OCI-LY7 (cell line): ENCODE measurements at regions not wholly inside any gene's neighbourhood (a gene's known extent, or its start where the extent isn't known, plus 50 kb on each side); places are given as distances from the start of the nearest gene placed in this dataset.

Source experiments
- BruUV-seq: library from RNA; stranded (reverse); fragments of 400-500 nt; replicated peaks from 2 replicates; lab custom pipeline; 2021; lab: Mats Ljungman, UMichigan
- CTCF ChIA-PET: fragments of 300-600 bp; sonication (Branson Sonifier 250); formaldehyde crosslinking; loops from one replicate; lab custom pipeline; 2022; ENCODE audit warnings: antibody characterized with exemption; ENCODE audit not compliant: unreplicated experiment; lab: Charles Lee
- POLR2A ChIA-PET: fragments of 300-600 bp; sonication (Branson Sonifier 250); formaldehyde crosslinking; loops from one replicate; lab custom pipeline; 2022; ENCODE audit warnings: antibody characterized with exemption; lab: Charles Lee
- DNase-seq: peaks from one replicate; pipeline ENCODE4 v3.0.0-alpha.2; 2015; ENCODE audit warnings: low spot score
- H2AFZ ChIP-seq: fragments of 200-600 bp; sonication (generic), shearing (Covaris generic); 2 replicates; pipeline ENCODE4 v1.6.1; 2014; ENCODE audit warnings: mild to moderate bottlenecking, antibody characterized with exemption, low read length, moderate library complexity
- H3K27ac ChIP-seq: fragments of 200-600 bp; sonication (generic); 2 replicates; pipeline ENCODE4 v1.5.1; 2014; ENCODE audit warnings: mixed run types, low read depth, mild to moderate bottlenecking, moderate library complexity, low read length, inconsistent platforms; ENCODE audit not compliant: poor library complexity, severe bottlenecking
- H3K36me3 ChIP-seq: fragments of 200-600 bp; sonication (generic); 2 replicates; pipeline ENCODE4 v1.6.1; 2014; ENCODE audit warnings: mild to moderate bottlenecking, antibody characterized with exemption, low read length, moderate library complexity, mixed read lengths; ENCODE audit not compliant: insufficient read depth
- H3K4me1 ChIP-seq: fragments of 200-600 bp; sonication (generic); 2 replicates; pipeline ENCODE4 v1.5.1; 2014; ENCODE audit warnings: mild to moderate bottlenecking, low read length; ENCODE audit not compliant: insufficient read depth, poor library complexity, severe bottlenecking
- H3K4me2 ChIP-seq: fragments of 200-600 bp; sonication (generic); 2 replicates; pipeline ENCODE4 v1.6.1; 2014; ENCODE audit warnings: mild to moderate bottlenecking, low read length
- H3K4me3 ChIP-seq: fragments of 200-600 bp; sonication (generic); 2 replicates; pipeline ENCODE4 v1.5.1; 2014; ENCODE audit warnings: mild to moderate bottlenecking, low read depth, low read length; ENCODE audit not compliant: poor library complexity, severe bottlenecking
- H3K79me2 ChIP-seq: fragments of 200-600 bp; sonication (generic); 2 replicates; pipeline ENCODE4 v1.6.1; 2016; ENCODE audit warnings: low read depth, mild to moderate bottlenecking, low read length, moderate library complexity, mixed read lengths; ENCODE audit not compliant: insufficient read depth
- H3K9me2 ChIP-seq: fragments of 200-600 bp; sonication (generic); 2 replicates; pipeline ENCODE4 v1.6.1; 2016; ENCODE audit warnings: mild to moderate bottlenecking, low read length, mixed read lengths; ENCODE audit not compliant: insufficient read depth
- H3K9me3 ChIP-seq: fragments of 200-600 bp; sonication (generic); 2 replicates; pipeline ENCODE4 v1.6.1; 2014; ENCODE audit warnings: mild to moderate bottlenecking, mixed run types, low read length, mixed read lengths
- H4K20me1 ChIP-seq: fragments of 200-600 bp; sonication (generic); 2 replicates; pipeline ENCODE4 v1.6.1; 2014; ENCODE audit warnings: mild to moderate bottlenecking, antibody characterized with exemption, low read length, moderate library complexity, mixed read lengths; ENCODE audit not compliant: insufficient read depth
- CTCF ChIP-seq: fragments of 200-600 bp; sonication (generic); conservative IDR thresholded peaks from 2 replicates; pipeline ENCODE4 v1.5.1; 2014; ENCODE audit warnings: mild to moderate bottlenecking, antibody characterized with exemption, low read length, moderate library complexity, mixed read lengths
- EZH2phosphoT487 ChIP-seq: fragments of 200-600 bp; sonication (generic); IDR thresholded peaks from 2 replicates; pipeline ENCODE4 v1.6.1; 2018; ENCODE audit warnings: low read depth, borderline replicate concordance, mild to moderate bottlenecking, mixed run types, antibody characterized with exemption, low read length, moderate library complexity, mixed read lengths
- intact Hi-C: fragments of 100-400 bp; cut with micrococcal nuclease; formaldehyde crosslinking; loops from one replicate; pipeline ENCODE4 v1.10.0; 2022; ENCODE audit not compliant: unreplicated experiment

- BruUV-seq: no TSS peak
- Histone ChIP-seq H2AFZ (peak overlapping the region; percentile 77), H3K9me3 (peaks cover 34% of the 10 kb centered on the region; the same call in 1 of the 2 replicates), H3K4me1 (peaks cover 74% of the 10 kb centered on the region), H3K4me3 (peak overlapping the region; percentile 25), H3K36me3 (peaks cover 50% of the 10 kb centered on the region), H3K9me2 (no peaks in the 10 kb centered on the region), H3K79me2 (no peaks in the 10 kb centered on the region), H4K20me1 (no peaks in the 10 kb centered on the region), H3K4me2 (peak overlapping the region; percentile 66), H3K27ac (peak overlapping the region; percentile 99)
- peak; percentile 95 for DNase-seq
- ChIA-PET POLR2A (interaction anchor here (0.6 to 1.3 kb wide), 11 partner anchors 12 to 338 kb away, joined by 3 to 7 read pairs (median 4); no protein-coding TSS in a partner anchor), CTCF (interaction anchor here (0.6 kb wide), 1 partner anchor 34 kb away, joined by 3 read pairs; no protein-coding TSS in a partner anchor)
- intact Hi-C loops: loop anchor here (1.0 to 10.0 kb wide), 9 partner anchors 33 to 605 kb away; no protein-coding TSS in a partner anchor
- TF ChIP-seq CTCF (no peak), EZH2phosphoT487 (no peak)
Observed at GRCh38 chr14:87067061-87067460, 925.9 kb downstream of the GALC start.

- H3K36me3 ChIP-seq: peaks cover 50% of the 10 kb centered on the region
- peak; percentile 93 for TF ChIP-seq CTCF
- TF ChIP-seq EZH2phosphoT487: no peak
- peaks cover 28% of the 10 kb centered on the region; the same call in 1 of the 2 replicates for H3K9me3 ChIP-seq
- BruUV-seq: no TSS peak
- H3K4me2 ChIP-seq: peak overlapping the region; percentile 66
- POLR2A ChIA-PET: interaction anchor here (0.5 to 3.3 kb wide), 8 partner anchors 24 to 430 kb away, joined by 3 to 11 read pairs (median 4); no protein-coding TSS in a partner anchor
- DNase-seq: peak; percentile 59
- intact Hi-C loops: loop anchor here (2.0 to 10.0 kb wide), 8 partner anchors 86 to 604 kb away; no protein-coding TSS in a partner anchor
- peak overlapping the region; percentile 22 for H3K4me3 ChIP-seq
- peaks cover 69% of the 10 kb centered on the region for H3K4me1 ChIP-seq
- H2AFZ ChIP-seq: peak overlapping the region; percentile 77
- CTCF ChIA-PET: no interaction called here
- H4K20me1 ChIP-seq: no peaks in the 10 kb centered on the region
- H3K79me2 ChIP-seq: no peaks in the 10 kb centered on the region
- peak overlapping the region; percentile 99 for H3K27ac ChIP-seq
- H3K9me2 ChIP-seq: no peaks in the 10 kb centered on the region
Observed at GRCh38 chr14:87066221-87066817, 926.7 kb downstream of the GALC start.

- Histone ChIP-seq H3K36me3 (peaks cover 46% of the 10 kb centered on the region), H3K4me2 (peak overlapping the region; percentile 44), H3K79me2 (no peaks in the 10 kb centered on the region), H3K27ac (peak overlapping the region; percentile 99), H3K9me3 (peaks cover 27% of the 10 kb centered on the region; the same call in 1 of the 2 replicates), H2AFZ (peak overlapping the region; percentile 56; the same call in 1 of the 2 replicates), H3K4me1 (peaks cover 67% of the 10 kb centered on the region), H3K9me2 (no peaks in the 10 kb centered on the region), H4K20me1 (no peaks in the 10 kb centered on the region), H3K4me3 (peak overlapping the region; percentile 29)
- intact Hi-C loops: loop anchor here (5.0 to 10.0 kb wide), 5 partner anchors 163 to 603 kb away; no protein-coding TSS in a partner anchor
- TF ChIP-seq EZH2phosphoT487 (no peak), CTCF (no peak)
- POLR2A ChIA-PET: interaction anchor here (0.6 to 3.3 kb wide), 6 partner anchors 18 to 429 kb away, joined by 3 to 11 read pairs (median 3); no protein-coding TSS in a partner anchor
- DNase-seq: peak; percentile 75
- no TSS peak for BruUV-seq
- CTCF ChIA-PET: interaction anchor here (1.0 kb wide), 1 partner anchor 32 kb away, joined by 3 read pairs; no protein-coding TSS in a partner anchor
Observed at GRCh38 chr14:87065366-87065765, 927.6 kb downstream of the GALC start.
